NCI-H460 (cell line): ENCODE measurements at regions not wholly inside any gene's neighbourhood (a gene's known extent, or its start where the extent isn't known, plus 50 kb on each side); places are given as distances from the start of the nearest gene placed in this dataset.

Experiments used
- DNase-seq: peaks from one replicate; pipeline ENCODE4 v3.0.0-alpha.2; 2016; ENCODE audit warnings: low read depth; ENCODE audit errors: extremely low read depth

DNA sequence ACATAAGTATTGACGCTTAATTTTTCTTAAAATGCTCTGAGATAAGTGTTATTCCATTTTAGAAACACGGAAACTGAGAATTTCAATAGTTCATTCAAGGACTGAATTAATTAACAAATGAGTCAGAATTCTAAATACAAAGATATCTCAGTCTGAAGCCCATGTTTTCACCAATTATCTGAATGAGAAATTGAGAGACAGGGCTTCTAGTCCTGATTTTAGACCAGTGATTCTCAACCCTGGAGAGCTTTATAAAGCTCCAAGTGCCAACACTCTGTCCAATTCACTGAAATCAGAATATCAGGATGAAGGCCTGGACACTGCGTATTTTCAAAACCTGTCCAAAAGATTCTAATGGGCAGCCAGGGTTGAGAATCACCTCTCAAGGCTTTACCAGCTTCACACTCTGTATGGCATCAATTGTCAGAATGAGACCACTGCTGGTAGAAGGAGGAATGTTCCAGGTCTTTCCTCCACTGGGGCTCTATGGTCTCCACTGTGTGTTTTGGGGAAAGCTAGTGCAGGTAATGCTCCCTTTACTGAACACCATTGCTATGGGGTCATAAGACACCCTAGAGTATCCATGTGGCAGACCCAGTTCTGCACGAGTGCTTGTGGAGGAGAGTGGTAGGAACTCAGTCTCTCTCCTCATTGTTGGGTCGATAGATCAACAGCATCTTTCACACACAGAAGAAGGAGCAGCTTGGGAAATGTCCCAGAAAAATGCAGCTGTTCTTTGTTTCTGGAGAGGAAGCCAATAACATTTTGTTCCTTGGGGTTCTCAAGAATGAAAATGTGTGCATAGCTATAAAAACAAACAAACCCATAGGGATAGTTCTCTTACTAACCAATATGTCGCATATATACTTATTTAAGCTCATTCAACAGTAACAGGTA, 99.7 kb upstream of the OSMR start:
- DNase-seq = no peak

DNA sequence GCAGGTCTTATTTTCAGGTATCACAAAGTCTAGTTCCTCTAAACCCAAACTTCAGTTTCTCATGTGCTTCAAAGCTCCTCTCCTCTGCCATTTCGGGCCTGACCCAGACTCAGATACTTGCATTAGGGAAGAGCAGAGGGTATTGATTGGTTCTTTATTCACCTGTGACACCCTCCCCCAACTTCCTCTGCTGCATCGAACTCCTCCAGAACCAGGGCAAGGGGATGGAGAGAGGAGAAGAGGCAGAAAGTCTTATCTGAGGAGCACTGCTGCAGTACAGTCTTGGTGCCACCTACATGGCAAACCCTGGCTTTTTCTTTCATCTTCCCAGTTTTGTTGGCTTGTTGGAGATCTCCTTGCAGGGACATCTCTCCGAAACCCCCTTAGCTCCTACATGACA, 96.0 kb upstream of the OSMR start:
- DNase-seq = no peak

DNA sequence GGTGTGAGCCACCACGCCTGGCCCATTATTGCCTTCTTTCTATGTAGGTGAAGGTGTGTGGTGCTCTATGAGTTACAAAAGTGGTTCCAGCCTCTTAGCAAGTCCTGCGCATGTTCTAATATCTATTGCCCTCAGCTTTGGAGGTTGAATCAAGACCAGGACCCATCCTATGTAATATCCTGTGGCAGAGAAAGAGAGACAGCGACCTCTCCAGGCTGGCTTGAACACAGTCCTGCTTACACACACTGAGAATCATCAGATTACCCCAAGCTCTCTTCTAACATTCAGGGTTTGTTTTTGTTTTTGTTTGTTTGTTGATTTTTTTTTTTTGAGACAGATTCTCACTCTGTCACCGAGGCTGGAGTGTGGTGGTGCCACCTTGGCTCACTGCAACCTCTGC, 94.7 kb upstream of the OSMR start:
- no peak for DNase-seq

DNA sequence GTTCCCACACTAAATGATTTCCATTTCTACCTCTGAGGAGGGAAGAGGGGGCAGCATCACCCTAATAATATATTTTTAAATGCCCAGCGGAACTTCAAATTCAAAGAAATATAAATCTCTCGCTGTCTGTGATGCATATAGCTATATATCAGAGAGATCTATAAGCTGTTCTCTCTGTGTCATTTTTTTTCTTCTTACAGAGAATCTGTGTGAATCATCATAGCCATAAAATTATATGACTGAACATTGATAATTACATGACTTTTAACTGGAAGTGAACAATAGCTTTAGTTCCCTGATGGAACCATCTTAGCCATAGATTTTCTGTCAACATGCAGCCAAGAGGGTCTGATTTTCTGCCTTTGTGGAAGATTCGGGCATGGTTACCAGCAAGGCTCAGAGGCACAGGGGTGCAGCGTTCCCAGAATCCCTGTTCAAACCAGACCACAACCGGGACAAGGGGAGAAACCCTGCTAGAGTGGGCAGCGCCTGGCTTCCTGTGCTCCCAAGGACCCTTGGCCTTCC, 93.7 kb upstream of the OSMR start:
- DNase-seq = no peak

DNA sequence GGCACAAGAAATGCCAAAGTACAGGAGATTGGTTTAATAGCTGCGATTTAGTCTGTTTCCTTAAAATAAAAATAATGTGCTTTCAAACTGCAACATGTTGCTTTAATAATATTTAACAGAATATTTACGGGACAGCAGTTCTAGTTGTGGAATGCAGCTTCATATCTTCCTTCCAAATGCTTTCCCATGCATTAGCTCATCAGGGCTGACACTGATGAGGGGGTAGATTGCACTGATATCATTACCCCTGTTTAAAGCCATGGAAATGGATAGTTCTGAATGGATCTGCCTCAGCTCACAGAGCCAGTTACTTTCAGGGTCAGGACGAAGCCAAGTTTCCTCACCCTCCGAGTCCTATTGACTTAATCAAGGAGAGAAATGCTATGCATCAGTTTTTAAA, 93.2 kb upstream of the OSMR start:
- no peak for DNase-seq

DNA sequence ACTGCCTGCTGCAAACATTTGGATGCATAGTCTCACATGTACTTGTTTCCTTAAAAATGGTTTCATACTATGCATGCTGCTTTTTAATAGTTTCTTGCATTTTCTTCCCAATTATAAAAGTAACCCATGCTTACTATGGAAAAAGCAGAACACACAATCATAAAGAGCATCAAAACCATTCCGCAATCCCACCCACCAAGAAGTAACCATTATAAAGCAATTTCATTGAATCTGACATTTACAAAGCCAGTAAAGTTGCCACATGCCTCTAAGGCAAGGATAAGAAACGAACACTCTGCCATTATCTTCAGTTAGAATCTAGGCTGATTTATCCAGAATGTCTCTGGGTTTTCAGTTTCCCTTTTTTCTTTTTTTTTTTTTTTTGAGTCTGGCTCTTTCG, 92.7 kb upstream of the OSMR start:
- DNase-seq = no peak

DNA sequence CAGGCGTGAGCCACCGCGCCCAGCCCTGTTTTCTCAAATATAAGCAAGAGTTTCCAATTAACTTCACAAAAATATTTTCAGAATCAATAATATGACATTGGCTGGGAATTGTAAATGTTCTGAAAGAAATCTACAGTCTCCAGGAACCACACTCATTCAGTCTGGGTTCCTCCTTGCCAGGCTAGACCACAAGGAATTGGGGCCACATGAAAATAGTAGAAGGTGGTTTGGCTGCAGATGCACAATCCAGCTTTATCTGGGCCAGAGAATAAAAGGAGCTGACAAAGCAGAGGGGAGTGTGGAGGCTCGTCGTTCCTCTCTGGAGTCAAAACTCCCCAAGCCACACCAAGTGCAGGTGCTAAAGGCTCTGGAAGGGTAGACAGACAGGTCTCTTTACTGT, 92.0 kb upstream of the OSMR start:
- DNase-seq = no peak

DNA sequence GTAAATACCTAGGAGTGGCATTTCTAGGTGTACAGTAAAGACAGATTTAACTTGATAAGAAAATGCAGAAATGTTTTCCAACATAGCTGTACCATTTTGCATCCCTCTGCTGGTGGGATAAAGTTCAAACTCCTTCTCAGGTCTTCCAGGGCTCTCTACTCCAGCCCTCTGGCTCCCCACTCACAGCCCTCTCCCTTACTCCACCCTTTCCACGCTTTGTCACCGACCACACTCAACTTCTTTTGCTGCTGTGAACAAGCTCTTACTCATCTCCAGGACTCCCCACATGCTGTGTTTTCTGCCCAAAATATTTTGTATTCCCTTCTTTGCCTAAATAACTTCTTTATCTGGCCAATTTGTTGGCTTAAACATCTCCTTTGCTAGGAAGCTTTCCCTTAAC, 90.6 kb upstream of the OSMR start:
- DNase-seq = no peak

DNA sequence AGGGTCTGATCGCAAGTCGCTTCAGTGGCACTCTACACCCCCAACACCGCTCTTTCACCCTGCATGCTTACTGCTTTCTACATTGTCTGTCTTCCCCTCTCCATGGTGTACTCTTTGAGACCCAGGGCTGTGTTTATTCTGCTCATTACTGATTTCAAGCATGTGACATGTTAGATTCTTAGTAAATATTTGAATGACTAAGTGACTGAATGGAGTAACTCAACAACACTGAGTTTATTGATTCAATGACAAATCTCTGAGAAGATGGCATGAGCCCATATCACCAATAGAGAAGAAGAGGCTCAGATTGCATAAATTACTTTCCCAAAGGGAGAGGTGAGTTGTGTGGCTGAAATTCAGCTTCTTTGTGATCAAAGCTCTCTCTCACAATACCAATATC, 89.7 kb upstream of the OSMR start:
- no peak for DNase-seq

DNA sequence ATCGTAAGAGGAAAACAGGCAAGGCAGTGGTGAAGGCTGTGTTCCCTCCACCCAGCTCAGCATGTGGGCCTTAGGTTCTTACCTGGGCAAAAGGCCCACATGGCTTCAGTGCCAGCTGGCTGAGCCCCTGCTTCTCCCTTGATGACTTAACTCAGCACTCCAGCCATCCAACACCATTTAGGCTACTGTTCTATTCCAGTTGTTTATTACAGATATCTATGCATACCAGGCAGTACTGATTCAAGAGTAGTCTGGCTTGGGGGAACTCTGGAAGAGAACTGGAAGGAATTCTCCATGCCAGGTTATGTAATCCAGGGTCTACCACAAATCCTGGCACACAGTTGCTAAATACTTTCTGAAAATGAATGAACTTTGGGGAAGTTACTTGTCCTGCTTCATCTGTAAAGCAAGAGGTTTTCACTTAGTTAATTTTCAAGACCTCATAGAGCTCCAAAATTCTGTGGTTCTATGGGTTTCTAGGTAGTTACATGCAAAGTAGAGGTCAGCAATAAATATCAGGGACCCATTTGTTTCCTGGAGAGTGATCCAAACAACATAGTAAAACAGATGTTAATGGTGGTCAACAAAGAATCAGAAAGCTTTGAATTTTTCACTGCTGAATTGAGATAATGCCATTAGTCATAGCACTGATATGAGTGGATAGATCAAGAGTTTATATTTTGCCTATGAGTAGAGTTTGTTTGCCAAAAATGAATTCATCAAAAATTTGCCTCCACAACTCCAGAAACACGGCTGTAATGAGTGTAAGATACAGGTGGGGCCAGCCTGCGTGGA, 88.2 kb upstream of the OSMR start:
- DNase-seq = no peak

DNA sequence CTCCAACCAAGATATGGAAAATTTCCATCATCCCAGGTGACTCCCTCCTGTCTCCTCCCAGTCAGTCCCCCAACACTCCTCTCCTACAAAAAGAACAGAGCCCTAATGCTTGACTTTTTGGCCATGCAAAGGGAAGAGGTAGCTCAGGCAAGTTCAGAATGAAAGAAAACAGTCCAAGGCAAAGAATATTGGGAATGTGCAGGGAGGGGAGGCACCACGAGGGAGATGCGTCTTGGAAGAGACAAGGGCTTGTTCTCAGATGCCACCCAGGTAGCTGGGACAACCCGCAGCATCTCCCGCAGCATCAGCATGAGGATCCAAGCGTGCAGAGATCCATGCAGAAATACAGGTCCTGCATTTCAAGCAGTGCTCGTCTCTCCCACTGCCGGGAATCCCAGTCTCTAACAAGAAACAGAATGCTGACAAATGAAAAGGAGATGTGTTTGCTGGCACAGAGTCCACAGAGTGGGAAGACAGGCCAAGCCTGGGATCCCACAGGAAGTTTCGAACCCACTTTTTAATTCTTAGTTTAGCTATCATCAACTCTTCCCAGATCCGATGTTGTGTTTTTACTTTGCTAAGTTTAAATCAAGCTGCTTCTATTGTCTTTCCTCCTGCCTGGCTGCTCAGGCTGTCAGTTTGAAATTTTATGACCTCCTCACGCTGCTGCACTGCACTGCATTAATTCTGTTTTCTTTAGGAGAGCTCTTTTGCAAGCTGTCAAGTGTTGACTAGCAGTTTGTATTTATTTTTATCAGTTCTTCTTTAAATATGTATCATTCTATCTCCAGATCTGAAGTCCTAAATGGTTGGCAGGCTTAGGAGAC, 86.8 kb upstream of the OSMR start:
- DNase-seq = no peak

DNA sequence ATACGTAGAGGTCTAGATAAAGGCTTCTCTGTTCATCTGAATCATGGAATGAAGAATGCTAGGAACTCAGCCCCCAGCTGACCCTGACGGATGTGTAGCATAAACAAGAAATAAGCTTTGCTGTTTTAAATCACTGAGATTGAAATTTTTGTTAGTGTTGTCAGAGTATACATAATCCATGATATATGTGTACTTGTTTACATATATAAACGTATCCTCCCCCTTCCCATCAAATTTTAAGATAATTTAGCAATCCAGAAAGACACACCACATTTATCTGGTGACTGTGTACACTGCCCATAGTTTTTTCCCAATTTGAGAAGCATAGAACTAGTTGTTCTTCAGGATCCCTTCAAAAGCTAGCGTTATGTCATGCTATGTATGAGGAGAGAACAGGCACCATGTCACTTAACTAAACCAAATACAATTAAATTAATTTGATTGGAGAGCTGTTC, 80.8 kb upstream of the OSMR start:
- DNase-seq = no peak

DNA sequence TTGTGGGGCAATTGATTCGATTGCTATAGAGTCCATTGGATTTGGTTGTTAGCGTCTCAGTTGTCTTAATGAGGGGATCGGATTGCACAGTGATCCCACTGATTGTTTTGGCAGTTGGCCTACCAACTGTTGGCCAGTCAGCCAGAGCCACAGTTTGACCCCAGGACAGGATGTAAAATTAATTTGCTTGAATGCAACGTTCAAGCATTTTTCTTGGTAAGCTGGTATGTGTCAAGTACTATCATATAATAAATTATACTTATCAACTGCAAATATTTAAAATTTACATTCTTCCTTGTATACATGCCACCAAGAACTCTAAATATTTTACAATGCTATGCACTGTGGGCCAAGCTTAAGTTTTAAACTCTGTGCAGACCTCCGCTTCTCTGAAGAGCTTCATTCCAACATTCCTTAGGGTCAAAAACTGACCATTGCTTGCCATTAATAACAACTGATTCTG, 80.4 kb upstream of the OSMR start:
- DNase-seq = no peak

DNA sequence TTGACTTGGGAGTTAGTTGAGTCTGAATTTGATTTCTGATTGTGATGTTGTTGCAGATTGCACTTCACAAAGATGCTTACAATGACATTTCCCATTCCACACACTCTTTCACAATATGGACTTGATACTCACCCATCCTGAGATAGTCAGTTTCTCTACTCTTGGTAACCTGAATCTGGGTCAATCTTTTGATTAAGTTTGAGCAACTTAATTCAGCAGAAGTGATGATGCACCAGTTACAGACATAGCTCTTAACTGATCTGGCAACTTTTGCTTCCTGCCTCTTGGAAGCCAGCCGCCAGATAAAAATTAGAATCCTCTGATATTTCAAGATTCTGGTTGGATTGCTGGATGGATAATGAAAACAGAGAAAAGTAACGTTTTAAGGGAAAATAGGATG, 79.7 kb upstream of the OSMR start:
- DNase-seq = no peak

DNA sequence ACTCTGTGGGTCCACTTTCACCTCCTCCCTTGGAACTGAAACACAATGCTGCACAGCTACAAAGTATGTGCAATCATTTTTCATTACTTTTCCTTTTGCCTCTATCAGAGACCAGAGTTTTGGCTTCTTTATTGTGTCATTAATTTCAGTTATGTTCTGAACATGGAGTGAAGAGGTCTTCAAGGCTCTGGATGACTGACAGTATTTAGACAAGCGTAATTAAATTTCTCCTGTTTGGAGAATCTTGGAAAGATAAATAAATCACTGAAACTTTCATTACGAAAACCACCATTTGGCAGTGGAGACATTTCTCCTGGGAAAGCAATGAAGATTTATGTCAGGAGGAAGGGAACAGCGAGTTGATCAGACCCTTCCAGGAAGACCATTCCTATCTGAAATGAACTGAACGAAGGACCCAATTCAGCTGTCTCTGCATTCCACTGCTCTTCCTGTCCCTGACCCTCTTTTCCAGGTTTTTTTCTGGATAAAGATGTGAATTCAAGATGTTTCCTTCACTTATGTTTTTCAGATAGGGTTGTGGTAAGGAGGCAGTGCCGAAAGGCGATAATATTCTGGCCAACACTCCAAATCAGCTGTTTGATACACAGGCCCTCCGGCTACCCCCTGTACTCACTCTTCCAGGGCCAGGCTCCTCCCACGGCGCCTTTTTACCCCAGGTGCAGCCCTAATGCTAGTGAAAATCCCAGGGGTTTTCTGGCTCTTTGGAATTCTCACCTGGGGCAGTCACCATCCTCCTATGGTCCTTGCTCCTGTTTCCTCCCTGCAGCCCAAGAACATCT, 77.2 kb upstream of the OSMR start:
- DNase-seq = no peak

DNA sequence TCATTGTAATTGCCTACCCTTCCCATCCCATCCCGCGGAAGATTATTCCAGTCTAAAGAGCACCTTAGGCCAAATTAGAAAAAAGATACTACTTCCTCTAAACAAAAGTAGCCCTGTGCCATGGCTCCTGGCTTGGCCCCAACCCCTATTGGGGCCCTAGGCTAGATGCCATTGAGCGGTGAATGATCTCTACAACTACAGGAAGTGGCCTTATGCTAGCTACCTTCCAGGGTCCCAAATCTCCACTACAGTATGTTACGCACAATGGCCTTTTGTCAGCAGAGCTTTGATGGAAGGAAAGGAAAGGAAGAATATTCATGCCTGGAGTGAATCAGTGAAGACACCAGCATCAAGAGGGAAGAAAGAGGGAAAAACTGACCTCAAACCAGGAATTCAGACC, 73.3 kb upstream of the OSMR start:
- DNase-seq = no peak

DNA sequence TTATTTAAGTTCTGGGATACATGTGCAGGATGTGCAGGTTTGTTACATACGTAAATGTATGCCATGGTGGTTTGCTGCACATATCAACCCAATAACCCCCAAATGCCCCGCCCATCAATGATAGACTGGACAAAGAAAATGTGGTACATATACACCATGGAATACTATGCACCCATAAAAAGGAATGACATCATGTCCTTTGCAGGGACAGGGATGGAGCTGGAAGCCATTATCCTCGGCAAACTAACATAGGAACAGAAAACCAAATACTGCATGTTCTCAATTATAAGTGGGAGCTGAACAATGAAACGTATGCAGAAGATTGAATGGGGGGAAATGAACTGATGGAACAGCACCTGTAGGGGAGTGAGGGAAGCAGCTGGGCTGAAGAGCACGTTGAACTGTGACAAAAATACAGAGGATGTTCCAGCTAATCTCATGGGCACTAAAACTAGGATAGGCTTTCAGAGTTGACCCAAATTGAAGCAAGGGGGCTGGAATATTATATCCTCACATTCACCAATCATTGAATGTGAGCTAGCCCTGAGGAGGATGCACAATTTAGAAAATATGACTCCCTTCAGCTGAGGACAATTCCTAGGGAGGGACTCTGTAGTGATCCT, 70.5 kb upstream of the OSMR start:
- no peak for DNase-seq

DNA sequence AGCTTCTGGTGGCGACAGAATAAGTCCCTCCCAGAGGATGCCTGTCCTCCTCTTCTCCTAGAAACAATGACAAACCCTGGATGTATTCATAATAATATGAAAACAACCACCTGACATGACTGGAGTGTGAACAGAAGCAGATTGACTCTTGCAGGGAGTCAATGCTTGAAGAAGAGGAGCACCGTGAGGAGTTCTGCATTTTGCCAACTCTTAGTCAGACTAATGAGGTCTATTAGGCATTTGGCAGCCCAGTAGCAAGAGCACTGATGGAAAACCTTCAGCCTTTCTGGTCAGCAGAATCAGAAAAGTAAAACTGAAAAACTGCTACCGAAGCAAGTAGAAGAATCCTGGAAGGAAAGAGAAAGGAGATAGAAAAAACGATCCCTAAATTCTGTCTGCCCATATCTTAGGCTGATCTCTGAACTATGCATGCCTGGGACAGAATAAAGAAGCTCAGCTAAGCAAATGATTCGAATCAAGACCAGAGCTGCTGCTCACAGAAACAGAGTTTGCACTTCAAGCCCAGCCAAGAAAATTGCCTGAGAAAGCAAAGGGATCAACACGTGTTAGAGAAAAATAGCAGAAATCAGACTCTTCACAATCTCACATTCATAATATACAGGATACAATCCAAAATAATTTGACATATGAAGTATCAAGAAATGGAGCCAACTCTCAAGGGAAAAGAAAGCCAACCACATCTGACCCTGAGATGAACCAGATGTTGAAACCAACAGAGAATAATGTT, 69.5 kb upstream of the OSMR start:
- no peak for DNase-seq

DNA sequence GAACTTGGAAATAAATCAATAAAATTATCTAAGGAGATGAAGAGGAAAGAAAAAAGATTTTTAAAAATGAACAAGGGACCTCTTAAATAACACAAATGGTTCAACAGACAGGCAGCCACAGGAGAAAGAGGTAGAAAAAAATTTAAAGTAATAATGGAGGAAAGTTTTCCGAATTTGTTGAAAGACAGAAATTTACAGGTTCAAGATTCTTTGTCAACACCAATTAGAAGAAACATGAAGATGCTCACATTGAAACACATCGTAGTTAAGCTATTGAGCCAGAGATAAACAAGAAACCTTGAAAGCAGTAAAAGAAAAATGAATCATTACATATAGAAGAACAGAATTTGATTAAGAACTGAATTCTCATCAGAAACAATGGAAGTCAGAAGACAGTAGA, 68.7 kb upstream of the OSMR start:
- no peak for DNase-seq
